Activated effector memory CD4-positive, alpha-beta T cell treated with anti-CD3 and anti-CD28 coated beads, Interleukin-2, amount 50 U/mL, for 16 hours (primary cell): ENCODE measurements at regions not wholly inside any gene's neighbourhood (a gene's known extent, or its start where the extent isn't known, plus 50 kb on each side); places are given as distances from the start of the nearest gene placed in this dataset.

Experiments used
- DNase-seq: peaks from one replicate; pipeline ENCODE4 v3.0.0-alpha.2; 2020

DNA sequence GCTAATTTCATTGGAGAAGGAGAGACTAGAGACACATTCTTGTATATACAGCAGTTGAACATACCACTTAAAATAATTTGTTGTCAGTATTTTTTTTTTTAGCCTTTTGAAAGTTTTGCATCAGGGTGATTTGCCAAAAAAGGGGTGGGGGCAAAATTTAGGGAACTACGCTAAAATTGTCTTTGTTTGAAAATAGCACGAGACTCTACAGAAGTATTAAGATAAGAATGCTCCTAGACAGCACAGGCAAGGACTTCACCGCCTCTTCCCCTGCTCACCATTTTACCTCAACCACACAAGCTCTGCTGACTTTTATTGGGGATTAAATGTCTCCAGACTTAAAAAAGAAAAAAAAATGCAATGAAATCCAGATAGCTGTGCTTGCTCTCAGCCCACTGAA is 236.1 kb upstream of the USP25 start:
- DNase-seq = no peak

DNA sequence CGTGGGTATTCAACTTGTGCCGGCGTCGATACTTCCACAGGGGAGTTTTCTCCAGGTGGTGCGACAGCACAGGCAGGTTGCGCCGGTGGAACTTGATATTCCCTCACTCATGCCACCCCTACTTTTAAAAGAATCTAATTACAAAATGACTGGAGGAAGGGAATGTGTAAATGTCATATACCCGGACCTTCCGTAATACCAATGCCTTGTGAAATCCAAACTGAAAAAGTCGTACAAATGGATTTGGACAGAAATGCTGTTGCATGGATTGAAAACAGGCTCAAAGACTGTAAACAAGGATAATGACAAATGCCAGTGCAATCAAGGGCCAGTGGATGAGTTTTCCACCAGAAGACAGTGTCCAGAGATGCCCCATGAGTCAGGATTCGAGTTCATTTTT is 235.3 kb upstream of the USP25 start:
- no peak for DNase-seq

DNA sequence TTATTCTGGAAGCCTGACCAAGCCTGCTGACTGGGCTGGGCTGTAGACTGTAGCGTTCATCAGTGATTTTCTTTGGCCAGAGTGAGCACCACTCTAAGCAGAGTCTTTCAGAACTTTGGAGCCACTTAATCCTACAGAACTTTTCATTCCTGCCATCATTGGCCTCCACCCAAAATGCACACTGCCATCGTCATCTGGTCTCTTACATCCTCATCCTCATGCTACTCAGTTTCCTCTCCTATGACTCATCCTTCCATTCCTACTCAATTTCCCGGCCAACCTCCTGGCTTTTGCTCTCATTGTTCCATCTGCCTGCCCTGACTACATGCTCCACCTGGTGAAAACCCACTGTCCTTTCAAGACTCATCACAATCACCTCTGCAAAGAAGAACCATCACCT is 233.8 kb upstream of the USP25 start:
- no peak for DNase-seq

DNA sequence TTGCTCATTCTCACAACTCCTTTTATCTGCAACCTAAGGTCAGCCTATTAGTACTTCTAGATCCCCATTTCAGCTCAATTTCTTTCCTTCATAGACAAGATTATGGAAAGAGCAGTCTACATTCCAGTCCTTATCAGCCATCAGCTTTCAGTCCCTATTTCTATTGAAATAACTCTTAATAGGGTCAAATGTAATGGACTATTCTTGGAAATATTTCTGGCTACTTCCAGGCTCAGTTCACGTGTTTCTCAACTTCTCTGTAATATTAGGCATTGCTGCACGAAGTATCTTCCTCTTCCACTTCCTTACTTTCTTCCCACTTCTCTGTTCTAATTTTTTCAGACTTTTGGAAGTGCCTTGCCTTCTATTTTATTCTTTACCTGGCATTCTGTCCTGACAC is 232.9 kb upstream of the USP25 start:
- DNase-seq = no peak

DNA sequence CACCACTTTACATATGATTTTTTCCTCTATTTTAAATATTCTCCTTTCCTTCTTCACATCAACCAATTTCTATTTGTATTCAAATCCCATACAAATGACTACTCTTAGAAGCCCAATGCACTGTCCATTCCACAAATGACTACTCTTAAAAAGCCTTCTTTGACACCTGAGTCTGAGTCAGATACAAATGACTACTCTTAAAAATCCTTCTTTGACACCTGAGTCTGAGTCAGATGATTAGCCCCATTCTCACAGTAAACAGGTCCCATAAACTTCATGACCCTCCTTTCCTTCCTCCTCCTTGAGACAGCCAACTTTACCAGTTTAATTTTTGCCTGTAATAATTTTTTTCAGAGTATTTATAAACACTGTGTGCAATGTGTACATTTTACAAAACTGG is 231.3 kb upstream of the USP25 start:
- DNase-seq = no peak

DNA sequence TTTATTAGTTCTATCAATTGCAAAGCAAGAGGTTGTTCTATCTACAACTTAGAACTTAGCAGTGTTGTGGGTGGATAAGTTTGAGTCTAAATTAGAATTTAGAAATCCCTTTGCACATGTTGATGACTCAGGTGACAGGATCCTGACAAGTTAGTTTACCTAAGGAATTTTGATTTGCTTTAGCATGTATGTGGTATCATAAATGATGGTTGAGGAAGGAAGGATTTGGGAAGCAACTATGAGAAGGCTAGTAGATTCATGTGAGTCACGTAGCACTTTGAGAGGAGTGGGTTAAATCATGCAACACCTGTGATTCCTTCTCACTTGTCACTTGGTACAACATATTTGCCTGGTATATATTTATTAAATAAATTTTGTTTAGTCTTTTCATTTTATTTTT is 223.7 kb upstream of the USP25 start:
- no peak for DNase-seq

DNA sequence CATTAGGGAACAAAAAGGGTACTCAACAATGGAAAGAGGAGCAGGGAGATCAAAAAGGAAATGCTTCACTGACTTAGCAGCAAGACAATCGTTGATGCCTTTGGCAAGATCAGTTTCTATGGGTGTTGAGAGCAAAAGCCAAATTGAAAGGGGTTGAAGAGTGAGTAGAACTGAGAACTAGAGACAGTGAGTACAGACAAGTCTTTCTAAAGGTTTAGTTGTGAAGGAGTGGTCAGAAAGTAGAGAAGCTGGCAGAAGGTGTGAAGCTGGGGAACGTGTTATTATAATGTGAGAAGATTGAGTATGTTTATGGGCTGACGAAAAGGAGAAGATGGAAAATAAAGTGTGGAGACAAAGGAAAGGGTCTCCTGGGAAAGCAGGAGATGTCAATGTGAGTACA is 221.2 kb upstream of the USP25 start:
- no peak for DNase-seq

DNA sequence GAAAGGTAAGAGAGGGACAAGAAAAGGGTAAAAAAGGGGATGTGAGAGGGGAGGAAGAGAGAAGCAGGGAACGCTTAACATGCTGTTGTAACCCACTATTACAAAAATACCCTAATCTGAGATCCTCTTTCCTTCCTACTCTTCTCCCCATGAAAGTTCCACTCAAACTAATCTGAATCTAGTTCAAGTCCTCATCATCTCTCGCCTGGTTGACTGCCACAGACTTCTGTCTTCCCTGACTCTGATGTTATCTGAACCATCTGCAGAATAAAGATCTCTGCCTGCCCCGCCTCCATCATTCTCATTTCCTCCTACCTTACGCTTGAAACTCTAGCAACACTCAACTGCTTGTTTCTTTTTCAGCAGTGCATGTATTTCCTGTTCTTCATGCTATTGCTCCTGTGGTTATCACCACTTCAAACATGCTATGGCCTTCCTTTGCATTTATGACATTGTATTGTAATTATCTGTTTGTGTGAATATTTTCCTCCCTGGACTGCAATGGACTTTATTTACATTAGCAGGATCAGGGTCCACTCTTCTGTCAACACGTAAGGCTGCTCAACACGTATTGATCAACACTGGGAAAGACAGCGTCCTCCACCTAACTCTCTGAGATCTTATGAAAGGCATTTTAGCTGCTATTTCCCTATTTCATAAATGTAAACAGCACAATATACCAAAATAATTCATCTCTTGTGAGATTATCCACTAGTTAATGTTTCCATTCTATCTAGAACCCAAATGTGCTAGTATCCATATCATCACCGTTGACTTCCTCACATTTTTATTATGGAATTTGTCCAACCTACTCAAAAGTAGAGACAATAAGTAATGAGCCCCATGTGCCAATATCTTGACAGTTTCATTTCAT is 215.5 kb upstream of the USP25 start:
- DNase-seq = peak; percentile 79

DNA sequence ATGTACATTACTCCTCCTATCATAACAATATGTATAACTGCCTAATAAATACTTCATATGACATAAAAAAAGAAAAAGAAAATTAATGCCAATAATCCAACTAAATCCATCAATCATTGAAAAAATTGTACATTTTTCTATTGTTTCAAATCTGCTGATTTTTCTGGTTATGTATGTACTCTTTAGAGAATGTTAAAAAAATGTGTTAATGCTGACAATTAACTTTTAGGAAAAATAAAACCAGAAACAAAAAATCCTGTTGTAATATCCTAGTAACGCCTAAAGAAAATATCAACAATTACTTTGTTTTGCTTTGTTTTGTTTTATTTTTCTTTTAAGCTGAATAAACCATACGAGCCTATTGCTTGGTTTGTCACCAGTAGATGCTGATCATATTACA is 213.9 kb upstream of the USP25 start:
- no peak for DNase-seq

DNA sequence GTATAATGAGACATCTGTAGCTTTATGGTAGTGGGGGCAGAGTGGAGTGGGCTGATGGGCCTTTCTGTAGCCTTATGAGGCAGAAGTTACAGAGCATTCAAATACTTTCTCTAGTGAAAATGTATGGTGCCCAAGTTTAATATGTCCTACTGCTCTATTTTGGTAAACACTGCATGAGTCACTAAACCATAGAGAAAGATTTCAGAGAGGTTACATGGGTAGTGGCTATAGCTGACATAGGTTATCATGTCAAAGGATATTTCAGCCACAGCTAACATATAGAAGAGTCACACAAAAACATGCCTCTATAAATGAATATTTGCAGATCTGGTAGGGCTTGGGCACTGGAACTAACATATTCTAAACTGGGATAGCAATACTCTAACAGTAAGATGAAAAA is 212.4 kb upstream of the USP25 start:
- no peak for DNase-seq

DNA sequence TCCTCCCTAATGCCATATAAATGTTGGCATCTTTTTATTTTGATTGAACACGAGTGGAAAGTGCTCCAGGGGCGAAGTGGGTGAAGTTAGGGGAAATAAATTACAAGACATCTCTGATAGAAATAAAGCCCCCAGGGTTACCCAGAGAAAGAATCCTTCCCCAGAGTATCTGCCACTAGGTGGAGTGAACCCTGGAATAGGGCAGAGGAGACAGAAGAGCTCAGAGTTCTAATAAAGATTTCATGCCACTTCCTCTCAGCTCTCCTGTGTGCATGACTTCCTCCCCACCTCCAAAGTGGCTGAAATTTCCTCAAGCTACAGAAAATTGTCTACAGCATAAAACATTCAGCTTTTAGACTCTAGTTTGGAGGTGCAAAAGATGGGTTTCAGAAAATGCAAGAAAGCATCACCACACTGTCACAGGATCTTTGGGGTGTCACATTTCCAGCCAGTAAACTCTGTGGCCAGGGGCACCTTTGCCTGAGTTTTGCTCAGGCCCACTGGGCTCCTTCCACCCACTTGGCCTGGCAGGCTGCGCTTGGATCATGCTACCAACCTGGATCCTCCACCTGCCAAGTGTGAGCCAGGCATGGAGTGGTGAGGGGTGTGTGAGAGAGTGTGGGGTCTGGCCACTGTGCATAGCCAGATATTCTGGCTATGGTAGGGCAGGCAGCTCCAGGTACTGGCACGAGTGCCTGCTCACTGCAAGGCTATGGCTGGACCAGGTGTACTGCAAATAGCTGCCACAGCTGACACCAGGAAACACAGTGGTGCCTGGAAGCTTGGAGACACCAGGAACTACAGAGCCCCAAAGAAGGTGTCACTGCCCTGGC is 208.8 kb upstream of the USP25 start:
- DNase-seq = no peak

DNA sequence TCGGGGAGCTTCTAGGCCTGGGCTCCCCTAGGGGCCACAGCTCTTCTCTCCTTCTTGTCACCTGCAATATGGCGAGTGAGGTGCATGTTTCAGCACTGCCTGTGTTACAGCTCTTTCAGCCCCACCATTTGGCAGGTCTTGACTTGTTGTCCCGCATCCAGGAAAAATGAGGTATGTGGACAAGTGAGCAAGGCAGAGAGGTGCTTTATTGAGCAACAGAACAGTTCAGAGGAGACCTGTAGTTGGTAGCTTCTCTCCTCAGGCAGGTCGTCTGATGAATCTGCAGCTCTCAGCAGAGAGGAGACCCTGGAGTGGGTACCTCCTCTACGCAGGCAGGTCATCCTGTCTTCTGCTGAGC is 208.2 kb upstream of the USP25 start:
- DNase-seq = no peak

DNA sequence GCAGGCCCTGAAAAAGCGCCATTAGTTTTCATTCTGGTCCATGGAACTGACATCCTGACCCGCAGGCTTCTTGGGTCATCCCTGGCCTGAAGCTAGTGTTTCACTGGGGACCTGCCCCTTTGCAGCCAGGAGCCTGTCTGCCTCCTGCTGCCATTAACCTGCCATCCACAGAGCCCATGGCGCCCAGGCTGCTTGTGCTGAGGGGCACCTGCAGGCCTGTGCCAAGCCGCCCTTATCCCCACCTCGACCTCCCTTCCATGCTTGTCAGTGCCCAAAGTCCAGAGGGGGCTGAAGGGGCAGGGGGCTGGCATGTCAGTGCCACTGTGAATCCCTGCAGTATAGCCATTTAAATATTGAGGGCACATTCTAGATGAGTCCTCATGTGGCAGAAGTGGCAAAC is 207.6 kb upstream of the USP25 start:
- DNase-seq = no peak

DNA sequence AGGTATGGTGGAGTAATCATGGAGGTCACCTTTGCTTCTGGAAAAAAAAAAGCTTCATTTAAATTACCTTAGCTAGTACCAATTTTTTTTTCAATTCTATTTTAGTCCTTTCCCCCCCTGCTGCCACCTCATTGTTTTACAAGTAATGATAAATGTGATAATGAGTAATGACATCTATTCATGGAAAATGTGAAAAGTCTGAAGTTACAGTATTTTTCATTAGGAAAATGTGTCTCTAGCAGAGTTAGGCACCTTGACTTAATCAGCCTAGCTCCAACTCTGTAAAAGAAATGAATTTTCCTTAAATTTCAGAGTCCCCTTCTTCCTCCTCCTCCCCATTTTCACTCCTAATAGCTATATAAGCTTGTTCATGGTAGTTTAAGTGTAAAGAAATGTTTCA is 204.9 kb upstream of the USP25 start:
- DNase-seq = no peak

DNA sequence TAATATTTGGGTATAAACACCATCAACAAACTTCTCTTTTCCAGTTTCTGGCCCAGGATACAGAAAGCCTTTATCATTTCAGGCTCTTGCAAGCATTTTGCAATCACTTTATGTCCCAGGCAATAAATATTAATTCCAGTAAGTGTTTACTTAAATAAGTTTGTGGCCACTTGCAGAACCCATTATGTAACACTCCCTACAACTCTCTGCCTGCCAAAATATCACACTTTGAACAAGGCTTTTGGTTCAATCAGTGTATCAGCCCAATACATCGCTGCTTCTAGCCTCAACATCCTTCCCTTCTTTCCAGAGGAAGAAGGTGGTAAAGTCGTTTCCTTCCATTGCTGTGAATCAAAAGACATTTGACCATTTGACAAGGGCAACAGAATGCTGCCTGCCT is 203.0 kb upstream of the USP25 start:
- DNase-seq = no peak

DNA sequence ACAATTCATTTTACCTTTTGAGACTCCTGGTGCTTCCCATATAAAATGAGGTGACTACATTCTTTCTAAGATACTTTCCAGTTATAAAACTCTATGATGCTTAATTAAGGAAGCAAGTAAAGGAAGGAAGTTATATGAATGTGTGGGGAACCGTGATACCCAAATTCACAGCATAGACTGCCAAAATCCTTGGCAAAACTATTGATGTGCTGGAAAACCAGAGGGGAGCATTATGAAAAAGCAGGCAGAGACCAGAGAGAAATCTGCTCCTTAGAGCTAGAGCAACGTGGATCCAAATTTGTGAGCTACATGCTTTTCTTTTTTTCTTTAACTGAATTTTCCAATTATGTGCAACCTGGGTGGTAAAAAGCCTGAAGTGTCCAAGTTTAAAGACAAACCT is 201.4 kb upstream of the USP25 start:
- DNase-seq = no peak

DNA sequence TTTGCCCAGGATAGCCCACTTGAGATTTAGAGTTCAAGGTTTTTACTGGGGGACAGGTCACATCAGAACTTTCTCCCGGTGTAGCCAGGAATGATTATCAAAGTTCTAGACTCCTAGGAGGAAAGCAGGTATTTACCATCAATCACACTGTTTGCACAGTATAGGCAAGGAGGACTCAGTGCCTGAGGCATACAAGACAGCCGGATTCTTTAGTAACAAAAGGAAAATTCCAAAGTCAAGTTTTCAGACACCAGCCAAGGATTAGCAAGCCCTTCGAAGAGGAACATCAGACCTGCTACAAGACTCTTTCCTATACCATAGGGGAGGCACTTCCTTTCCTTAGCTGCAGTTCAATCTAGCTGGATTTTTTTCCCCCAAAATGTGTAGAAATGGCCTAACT is 197.8 kb upstream of the USP25 start:
- DNase-seq = no peak

DNA sequence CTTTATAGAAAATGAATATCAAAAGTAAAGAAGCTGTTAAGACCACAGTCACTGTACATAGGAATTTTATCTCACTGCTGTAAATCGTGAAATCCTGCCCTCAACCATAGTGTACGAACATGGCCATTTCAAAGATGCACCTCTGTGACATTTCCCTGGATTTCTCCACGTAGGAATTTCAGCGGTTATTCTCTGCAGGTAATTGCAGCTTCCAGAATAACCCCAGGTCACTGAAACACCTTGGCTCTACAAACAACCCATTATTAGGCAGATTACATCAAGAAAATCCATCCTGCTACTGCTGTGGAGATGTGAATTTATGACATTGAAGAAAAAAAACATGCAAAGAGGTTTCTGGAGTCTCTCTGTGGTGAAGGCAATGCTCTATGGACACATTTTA is 196.2 kb upstream of the USP25 start:
- DNase-seq = no peak

DNA sequence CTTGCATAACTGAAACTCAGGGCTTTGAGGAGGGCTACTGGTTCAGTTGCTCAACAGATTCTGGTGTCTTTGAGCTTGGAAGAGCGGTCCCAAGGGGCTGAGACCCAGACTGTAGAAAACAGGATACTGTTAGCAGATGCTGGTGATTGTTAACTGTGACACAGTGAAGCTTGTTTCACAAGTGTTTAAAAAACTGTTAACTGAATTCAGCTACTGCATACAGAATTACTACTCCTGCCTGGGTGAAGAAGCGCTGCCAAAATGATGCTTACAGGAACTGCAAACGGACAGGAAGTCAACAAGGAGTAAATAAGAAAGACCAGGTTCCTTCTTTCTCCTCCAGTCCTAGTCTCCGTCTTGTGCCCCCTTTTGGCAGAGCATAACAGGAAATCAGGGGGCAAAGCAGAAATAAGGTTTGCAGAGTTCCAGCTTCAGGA is 195.3 kb upstream of the USP25 start:
- no peak for DNase-seq

DNA sequence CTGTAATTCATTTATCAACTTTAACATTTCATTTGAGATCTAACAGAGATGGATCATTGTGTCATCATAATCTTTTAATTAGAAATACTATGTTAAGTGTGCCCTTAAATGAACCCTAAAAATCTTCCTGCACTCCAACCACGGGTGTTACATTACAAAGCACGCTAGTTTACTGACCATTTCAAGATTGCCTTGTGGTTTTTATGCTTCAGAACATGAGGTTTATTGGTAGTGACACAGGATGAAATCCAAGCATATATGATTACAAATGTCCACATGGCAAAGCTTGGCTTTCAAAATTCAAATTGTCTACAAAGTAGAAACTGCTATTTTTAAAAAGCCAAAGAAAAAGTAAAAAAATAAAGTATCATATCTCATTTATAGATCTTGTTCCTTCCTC is 190.4 kb upstream of the USP25 start:
- no peak for DNase-seq

DNA sequence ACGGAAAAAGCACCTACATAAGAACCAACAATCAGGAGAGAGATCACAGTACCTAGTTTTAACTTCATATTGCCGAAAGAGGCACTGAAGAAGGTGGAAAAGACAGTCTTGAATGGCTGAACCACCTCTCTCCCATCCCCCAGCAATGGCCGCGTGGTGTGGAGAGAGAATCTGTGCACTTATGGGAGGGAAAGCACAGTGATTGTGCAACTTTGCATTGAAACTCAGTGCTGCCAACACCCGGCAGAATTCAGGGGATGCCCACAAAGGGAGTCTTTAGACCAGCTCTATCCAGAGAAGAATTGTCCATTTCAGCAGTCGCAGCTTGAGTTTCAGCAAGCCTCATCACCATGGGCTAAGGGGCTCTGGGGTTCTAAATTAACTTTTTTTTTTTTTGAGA is 186.3 kb upstream of the USP25 start:
- no peak for DNase-seq

DNA sequence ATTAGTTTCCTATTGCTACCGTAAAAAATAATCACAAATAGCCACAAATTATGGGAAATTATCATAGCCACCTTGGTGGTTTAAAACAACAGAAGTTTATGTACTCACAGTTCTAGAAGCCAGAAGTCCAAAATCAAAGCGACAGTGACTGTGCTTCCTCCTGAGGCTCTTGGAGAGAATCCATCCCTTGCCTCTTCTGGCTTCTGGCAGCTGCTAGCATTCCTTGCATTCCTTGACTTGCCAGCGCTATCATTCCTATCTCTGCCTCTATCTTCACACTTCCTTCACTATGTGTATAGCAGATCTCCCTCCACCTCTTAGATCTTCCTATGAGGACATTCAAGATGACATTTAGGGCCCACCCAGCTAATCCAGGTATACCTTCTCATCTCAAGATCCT is 180.1 kb upstream of the USP25 start:
- DNase-seq = no peak

DNA sequence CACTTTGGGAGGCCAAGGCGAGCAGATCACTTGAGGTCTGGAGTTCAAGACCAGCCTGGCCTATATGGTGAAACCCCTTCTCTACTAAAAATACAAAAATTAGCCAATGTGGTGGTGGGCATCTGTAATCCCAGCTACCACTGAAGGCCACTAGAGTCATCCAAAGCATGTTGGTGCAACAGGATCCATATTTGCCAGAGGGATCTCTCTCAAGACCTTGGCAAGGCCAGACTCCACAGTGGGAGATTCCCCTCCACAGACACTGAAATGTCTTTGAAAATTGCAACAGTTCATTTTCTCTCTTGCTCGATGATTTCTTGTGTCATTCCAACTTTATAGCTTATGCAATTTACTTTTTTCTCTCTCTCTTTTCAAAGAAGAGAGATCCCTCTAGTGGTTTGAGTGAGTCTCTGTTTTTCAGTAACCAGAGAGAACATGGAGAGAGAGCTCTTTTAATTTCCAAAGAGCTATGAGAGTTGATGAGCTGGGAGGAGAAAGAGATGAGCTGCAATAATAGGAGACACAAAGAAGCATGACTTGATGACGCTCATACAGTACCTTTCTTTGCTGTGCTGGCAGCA is 176.8 kb upstream of the USP25 start:
- DNase-seq = no peak

DNA sequence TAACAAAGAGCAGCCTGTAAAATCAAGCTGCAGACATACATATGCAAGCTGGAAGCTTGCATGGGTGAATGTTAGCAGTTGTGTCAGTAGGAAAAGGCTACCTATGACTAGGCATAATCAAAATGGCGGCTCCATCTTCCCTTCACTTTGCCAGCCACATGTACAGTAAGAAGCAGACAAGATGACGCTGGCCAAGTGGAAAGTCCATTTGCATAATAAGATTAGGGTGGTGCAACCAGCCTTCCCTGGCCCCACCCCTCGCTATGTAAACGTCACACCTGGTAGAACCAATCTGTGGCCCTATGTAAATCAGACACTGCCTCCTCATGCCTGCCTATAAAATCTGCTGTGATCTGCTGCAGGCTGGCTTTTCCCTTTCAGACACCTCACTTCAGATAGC is 171.9 kb upstream of the USP25 start:
- DNase-seq = no peak
